ENCODE measurements at regions not wholly inside any gene's neighbourhood (a gene's known extent, or its start where the extent isn't known, plus 50 kb on each side); places are given as distances from the start of the nearest gene placed in this dataset.

GRCh38 chr1:239893127-239893731, 198.5 kb upstream of the FMN2 start:
- DNase-seq = no peak

- DNase-seq = no peak
Measured at GRCh38 chr1:239896569-239896968, 195.1 kb upstream of the FMN2 start.

GRCh38 chr1:239896980-239897379, 194.7 kb upstream of the FMN2 start:
- no peak for DNase-seq

- DNase-seq = no peak
Measured at GRCh38 chr1:239897458-239897857, 194.2 kb upstream of the FMN2 start.

- peak; percentile 75 for DNase-seq
Measured at GRCh38 chr1:239898062-239898730, 193.5 kb upstream of the FMN2 start.

- no peak for DNase-seq
Measured at GRCh38 chr1:239899747-239900146, 191.9 kb upstream of the FMN2 start.

- no peak for DNase-seq
Measured at GRCh38 chr1:239906394-239906793, 185.3 kb upstream of the FMN2 start.

GRCh38 chr1:239909898-239910297, 181.8 kb upstream of the FMN2 start:
- DNase-seq = peak; percentile 76

GRCh38 chr1:239912471-239912870, 179.2 kb upstream of the FMN2 start:
- peak; percentile 55 for DNase-seq

- DNase-seq = no peak
Measured at GRCh38 chr1:239913141-239913585, 178.5 kb upstream of the FMN2 start.

GRCh38 chr1:239914751-239915231, 176.9 kb upstream of the FMN2 start:
- peak; percentile 96 for DNase-seq

GRCh38 chr1:239918634-239919033, 173.0 kb upstream of the FMN2 start:
- no peak for DNase-seq

- no peak for DNase-seq
Measured at GRCh38 chr1:239920214-239920613, 171.5 kb upstream of the FMN2 start.

- DNase-seq = peak; percentile 65
Measured at GRCh38 chr1:239922778-239923522, 168.7 kb upstream of the FMN2 start.

GRCh38 chr1:239924741-239925350, 166.8 kb upstream of the FMN2 start:
- DNase-seq = no peak

GRCh38 chr1:239926184-239926583, 165.5 kb upstream of the FMN2 start:
- no peak for DNase-seq

GRCh38 chr1:239929317-239929716, 162.4 kb upstream of the FMN2 start:
- no peak for DNase-seq

GRCh38 chr1:239930686-239931262, 160.9 kb upstream of the FMN2 start:
- DNase-seq = peak; percentile 14

GRCh38 chr1:239931341-239931740, 160.3 kb upstream of the FMN2 start:
- no peak for DNase-seq

- peak; percentile 6 for DNase-seq
Measured at GRCh38 chr1:239939602-239940001, 152.1 kb upstream of the FMN2 start.

- no peak for DNase-seq
Measured at GRCh38 chr1:239943761-239944160, 147.9 kb upstream of the FMN2 start.

GRCh38 chr1:239944666-239945065, 147.0 kb upstream of the FMN2 start:
- no peak for DNase-seq

GRCh38 chr1:239947801-239948200, 143.9 kb upstream of the FMN2 start:
- no peak for DNase-seq

Data from fibroblast of upper back skin (primary cell).